ENCODE measurements at regions not wholly inside any gene's neighbourhood (a gene's known extent, or its start where the extent isn't known, plus 50 kb on each side); places are given as distances from the start of the nearest gene placed in this dataset.
"Not testable (repeated sequence)": the region's sequence is repeated elsewhere in the genome, so short reads cannot be mapped to it uniquely, and the experiment has no call there.

DNA sequence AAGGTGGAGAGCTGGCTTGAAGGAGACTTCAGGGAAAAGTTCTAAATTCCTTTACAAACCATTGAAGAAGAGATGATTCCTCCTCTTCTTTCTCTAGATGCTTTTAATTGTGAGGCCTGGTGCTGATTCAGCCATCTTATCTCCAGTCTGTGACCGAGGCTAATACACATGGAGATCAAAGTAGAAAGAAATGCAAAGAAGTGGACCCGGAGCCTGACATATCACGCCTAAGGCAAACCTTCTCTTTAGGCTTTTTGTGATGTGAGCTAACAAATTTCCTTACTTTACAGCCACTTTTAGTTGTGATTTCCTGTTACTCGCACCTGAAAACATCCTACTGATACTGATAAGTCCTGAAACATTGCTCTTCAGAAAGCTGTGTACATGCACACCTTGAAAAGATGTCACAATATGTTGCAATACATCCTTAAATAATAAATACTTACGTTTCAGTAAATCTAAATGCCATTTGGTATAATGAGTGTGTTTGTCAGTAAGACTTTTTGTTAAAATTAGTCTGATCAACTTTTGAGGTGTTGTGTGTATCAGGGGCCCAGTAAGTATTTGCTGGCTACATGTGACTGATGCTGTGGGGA, 192.4 kb downstream of the BAMBI start:
- DNase-seq: no peak

DNA sequence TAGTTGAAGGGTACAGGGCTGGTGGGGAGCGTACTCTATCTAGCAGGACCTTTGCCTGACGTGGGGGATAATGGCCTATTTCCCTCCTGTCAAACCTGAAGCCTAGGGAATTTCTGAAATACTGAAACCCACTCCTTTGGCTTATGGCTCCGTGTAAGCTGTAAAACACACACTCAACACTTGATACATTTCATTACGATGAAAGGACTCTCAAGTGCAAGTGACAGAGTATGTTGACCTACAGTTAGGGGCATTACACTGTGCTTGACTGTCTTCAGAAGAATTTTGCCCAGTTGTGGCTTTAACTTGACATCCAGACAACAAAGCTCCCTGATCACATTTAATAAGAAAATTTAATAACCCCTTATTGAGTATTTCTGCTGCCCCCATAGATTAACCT, 194.3 kb downstream of the BAMBI start:
- DNase-seq: no peak

DNA sequence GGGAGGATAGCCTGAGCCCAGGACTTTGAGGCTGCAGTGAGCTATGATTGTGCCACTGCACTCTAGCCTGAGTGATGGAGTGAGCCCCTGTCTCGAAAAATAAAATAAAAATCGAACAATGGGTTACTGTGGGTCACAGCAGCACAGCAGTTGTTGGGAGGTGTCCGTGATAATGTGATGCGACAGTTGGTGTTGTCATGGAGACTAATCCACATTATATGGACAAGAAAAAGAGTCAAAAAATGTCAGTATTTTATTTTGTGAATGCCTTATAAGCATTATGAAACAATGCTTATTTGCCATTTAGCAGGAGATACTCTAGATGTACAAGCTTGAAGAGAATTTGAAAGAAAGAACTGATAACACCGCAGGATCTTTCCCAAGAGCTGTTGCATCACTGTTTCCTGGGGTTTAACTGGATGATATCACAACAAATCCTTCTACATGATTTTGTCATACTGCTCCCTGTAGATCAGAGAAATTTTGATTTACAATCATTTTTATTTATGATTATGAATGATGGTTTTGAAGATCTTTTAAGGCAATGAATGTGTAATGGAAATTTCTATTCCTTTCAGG, 195.4 kb downstream of the BAMBI start:
- DNase-seq: no peak

DNA sequence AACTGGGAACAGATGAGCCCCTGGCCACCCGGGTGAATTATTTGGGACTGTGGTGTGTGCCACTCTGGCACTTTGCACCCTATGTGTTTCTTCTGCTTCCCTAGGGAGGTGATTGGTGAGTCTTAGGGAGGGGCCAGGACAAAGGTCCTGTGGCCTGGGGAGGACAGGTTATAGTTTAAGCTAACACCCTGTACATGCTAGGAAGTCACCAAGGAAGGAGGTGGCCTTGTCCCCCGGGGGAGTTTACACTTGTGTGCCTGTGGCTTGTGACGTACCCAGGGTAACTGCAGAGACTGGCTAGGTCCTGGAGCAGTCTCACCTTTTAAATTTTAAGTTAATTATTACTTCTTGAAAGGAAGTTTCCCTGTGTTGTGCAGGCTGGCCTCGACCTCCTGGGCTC, 196.2 kb downstream of the BAMBI start:
- DNase-seq: no peak

DNA sequence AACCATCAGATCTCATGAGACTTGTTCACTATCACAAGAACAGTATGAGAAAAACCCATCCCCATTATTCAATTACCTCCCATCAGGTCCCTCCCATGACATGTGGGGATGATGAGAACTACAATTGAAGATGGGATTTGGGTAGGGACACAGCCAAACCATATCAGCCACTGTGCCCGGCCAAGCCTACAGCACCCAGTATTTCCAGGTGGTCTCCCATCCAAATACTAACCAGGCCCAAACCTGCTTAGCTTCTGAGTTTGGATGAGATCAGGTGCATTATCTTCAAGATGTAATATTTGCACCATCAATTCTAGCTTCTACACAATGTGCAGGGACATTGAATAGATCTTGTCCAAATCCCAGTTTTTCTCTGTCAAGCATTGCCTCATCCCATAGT, 196.9 kb downstream of the BAMBI start:
- no peak for DNase-seq

DNA sequence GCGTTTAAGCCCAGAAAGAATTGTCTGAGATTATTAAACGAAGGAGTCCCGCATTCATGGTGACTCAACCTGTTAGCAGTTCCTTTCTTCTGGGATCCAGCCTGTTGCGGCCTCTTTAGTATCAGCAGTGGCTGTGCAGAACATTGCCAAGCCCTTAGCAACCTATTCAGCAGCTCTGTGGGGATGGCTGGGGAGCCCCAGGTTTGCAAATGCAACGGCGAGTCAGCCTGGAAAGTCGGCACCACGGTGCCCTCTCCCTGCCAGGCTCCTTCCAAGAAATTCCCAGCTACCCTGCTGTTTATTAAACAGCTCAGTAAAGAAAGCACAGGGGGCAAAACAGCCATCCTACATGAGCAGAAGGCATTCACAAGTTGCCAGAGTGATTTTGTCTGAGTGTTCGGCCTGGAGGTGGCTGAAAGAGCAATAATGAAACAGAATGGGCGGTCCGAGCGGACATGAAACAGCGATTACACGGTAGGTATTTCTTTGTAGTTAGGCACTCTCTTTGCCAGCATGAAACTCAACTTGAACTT, 198.3 kb downstream of the BAMBI start:
- DNase-seq: no peak

DNA sequence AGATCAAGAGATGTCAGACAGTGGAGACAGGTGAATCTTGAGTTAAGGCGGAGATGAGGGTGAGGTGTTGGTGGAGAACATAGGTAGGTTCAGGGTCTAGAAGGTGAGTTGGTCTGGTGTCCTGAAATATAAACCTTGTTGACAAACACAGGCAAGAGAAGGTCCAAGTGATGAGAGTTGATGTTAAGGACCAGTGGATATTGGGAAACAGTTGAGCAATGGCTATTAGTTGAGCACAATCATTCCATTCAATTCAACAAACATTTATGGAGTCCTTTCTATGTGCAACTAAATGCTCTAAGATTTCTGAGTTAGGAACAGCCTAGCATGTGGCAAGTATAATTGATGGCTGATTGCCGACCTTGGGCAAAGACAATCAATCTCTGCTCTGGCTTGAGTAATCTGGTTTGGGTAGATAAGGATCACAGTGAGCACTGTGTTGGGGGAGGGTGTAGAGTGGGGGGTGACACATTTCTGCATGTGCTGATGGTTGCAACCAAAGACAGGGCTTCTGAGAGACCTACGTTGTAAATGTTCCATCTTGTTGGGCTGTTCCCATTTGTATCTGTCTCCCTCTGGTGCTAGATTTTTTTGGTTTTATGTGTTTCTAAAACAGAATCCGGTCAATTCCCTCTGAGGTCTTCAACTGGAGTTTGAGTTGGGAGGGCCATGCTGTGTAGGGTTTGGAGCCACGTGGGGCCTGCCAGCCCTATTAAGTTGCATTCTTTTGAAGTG, 201.1 kb downstream of the BAMBI start:
- DNase-seq: no peak

DNA sequence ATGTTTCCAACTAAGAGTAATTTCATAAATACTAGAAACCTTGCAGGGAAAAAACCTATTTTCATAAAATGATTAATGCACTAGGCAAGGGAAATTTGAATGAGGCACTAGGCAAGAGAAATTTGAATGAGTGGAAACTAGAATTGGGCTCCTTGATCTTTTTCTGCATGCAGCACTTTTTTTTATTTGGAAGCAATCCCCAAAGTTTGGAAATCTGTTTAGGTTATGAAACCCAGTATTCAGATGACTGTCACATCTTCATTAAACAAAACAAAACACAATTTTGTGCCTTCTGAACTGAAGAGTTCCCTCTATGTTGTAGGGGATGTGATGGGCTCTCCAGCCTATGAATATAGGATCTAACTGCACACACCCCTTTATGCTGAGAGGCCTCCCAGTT, 201.9 kb downstream of the BAMBI start:
- no peak for DNase-seq

DNA sequence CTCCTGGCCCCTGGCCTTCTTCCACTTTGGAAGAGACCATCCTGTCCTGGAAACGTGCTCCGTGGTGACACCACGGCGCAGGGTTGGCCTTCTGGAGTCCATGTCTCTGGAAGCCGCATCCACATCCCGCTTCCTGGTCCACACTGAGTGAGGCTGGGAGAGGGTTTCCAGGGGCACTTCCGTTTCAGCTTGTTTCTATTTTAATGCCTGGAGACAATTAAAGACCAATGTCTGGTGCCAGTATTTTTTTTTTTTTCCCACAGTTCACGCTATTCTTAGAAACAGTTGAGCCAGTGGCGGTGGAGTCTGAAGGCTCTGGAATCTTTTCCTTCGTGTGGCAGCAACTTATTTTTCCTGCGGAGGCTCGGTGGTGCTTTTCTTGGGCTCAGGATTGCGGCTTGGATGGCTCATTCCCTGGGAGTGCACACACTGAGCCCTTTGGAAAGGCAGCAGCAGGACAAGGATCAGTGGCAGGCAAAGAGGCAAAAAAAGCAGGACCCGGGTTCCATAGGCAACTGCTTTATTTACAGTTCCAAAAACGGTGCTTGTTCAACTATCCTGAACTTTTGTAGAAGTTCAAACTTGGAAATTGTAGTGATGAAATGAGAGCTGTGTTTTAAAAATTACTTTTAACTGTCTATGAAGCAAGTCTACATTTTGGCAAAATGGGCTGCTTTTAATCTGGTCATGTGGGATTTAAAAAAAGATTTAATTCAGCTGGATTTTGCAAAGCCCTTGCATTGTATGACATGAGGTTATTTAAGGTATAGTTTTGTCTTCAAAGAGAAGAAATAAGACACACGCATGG, 202.8 kb downstream of the BAMBI start:
- DNase-seq: no peak

DNA sequence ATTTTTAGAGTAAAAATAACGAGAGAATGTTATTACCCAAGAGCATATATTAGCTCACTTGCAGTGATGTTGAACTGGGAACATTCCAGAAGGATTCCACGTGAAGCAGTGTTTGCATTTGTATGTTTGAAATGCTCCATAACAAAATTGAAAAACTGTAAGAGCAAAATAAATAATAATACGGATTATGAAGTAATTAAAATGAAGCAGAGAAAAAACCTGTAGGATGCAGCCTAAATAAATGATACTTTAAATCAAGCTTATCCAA, 203.3 kb downstream of the BAMBI start:
- no peak for DNase-seq

DNA sequence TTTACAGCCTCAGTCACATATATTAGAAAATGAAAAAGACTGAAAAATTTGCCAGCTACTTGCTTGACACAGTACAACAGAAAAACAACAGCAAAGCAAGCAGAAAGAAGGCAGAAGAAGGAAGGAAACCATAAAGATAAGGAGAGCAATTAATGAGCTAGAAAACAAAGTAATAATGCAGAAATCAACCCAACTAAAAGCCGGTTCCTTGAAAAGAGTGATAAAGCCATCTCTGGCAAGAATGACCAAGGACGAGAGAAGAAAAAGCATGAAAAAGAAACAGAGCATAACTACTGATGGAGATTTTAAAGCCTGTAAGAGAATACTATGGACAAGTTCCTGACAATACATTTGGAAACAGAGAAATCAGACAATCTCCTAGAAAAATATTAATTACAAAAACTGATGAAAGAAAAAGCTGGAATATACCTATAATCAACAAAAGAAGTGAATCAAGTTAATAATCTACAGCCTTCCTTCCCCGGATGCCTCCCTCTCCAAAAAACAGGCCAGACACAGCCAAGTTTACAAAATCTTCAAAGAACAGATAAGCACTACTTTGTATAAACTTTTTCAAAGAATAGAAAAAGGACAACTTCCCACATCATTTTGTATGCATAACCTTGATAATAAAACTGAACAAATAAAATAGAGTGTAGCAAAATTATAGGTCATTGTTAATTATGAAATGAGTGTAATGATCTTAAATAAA, 204.0 kb downstream of the BAMBI start:
- no peak for DNase-seq

DNA sequence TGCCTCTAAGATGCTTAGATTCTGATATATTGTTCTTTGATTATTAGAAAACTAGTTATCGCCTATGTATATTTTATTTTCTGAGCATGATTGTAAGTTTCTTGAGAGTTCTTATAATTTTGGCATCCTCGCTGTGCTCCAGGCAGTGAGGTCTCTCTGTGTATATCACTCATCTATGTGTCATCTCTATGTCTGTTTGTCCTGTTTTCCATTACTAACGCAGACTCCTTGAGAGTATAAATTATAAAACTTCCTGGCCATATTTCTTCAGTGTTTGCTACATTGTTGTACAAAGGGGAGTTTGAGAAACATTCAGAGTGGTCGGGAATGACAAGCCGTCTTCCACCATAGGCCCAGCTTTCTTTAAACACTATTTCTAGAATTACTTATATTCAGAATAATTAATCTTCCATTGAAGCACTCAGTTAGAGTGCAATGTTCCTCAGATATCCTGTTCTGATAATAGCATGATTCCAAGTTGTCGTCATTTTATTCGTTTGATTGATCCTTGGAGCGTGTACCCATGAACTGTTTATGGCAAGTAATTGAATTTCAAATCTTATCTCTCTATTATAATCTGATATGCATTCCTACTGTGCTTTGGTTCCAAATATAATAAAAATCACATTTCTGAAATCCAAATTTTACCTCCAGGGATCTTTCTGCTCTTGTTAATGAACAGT, 206.6 kb downstream of the BAMBI start:
- DNase-seq: no peak

DNA sequence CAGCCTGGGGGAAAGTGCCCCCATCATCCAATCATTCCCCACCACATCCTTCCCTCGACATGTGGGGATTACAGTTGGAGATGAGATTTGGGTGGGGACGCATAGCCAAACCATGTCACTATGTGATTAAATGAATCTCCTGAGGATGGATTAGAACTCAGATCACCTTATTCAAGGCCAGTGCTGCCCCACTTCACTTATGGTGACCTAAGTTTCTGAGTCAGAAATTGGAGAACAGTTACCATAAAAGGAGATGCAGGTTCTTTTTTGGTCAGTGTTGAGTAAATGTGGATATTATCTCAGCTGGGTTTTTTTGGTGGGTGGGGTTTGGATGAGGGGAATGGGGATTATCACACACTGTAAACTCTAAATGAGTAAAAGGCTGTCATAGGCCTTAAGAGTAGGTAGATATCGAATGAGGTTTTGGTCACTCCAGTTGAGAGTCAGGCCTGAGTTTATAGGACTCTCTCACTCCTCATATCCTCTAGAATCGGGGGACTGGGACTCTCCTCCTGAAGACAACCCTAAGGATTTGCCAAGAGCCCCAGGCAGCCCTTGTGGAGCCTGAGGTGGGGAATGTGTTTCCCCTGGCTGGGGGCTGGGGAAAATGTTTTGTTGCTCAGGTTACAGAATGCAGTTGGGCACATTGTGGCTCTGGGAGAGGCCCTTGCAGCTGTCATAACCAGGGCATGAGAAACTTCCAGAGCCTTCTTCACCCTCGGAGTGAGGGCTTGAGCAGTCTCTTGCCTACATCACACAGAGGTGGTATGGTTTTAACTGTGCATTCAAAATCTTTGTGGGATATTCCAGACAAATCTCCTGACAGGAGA, 213.0 kb downstream of the BAMBI start:
- DNase-seq: no peak

DNA sequence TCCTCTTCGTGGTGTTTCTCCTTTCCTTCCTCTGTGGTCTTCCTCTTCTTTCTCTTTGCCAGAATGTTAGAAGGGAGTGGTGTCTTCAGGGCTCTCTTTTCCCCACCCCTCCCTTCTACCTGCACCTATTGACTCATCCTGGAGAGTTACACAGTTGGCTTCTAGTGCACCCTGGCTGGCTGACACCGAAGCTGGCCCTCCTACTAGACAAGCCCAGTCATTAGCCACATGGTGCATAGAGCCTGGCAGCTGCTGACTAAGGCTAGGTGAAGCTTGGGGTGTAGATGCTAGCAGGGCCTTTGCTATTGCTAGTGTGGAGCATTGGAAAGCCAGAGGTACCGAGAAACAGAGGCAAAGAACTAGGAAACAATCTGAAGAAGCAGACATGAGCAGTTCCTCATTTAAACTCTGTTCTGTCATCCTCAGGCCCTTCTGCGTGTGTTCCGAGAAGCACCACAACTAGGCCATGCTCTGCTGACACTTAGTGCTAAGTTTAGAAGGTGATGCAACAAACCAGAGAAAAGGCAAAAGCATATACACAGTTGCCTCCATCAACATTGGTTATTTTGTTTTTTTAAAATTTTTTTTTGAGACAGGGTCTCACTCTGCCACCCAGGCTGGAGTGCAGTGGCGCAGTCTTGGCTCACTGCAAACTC, 213.9 kb downstream of the BAMBI start:
- DNase-seq: no peak

DNA sequence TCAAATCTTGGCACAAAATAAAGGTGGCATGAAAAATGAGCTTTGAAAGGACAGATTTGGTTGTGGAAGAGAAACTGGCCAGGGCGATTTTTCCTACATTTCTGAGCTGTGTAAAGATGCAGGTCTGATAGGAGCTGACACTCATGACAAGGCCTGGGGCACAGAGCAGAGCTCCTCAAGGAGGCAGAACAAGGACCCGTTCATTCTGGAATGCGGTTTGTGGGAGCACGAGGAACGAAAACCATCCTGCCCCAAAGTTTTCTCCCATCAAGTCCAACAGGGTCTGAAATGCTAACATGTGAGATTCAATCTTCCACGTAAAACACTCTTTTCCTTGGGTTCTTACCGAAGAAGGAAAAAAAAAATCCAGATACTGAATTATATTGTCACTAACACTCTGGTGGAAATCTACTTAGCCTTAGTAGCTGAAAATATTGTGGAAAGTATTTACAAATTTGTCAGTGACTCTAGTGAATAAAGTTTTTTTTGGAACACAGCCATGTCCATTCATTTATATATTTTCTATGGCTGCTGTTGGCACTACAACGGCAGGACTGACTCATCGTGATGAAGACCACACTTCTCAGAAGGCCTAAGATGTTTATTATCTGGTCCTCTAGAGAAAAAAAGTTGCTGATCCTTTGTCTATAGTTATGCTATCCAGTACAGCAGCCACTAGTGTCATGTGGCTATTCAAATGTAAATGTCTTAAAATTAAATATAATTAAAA, 215.7 kb downstream of the BAMBI start:
- DNase-seq: no peak

DNA sequence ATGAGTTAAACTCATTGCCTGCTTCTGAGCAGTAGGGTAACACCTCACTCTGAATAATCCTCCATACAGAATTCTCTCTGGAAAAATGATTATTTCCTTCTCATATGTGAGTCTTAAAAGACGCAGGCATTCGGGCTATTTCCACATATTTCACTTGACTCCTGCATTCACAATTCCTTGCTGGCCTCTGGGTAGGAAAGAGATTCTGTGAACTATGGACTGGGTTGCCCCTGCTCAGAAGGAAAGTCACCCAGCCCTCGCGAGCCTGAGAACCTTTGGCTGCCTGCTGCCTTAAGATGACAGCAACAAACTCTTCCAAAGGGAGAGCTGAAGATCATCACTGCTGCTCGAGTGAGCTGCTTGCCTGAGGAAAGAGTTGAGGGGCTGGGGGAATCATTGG, 216.8 kb downstream of the BAMBI start:
- no peak for DNase-seq

DNA sequence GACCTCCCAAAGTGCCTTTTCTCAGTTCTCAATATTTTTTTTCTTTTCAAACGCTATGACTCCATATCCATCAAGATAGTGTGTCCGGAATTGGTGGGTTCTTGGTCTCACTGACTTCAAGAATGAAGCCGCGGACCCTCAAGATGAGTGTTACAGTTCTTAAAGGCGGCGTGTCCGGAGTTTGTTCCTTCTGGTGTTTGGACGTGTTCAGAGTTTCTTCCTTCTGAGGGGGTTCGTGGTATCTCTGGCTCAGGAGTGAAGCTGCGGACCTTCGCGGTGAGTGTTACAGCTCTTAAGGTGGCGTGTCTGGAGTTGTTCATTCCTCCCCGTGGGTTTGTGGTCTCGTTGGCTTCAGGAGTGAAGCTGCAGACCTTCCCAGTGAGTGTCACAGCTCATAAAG, 218.3 kb downstream of the BAMBI start:
- not testable (repeated sequence) for DNase-seq

DNA sequence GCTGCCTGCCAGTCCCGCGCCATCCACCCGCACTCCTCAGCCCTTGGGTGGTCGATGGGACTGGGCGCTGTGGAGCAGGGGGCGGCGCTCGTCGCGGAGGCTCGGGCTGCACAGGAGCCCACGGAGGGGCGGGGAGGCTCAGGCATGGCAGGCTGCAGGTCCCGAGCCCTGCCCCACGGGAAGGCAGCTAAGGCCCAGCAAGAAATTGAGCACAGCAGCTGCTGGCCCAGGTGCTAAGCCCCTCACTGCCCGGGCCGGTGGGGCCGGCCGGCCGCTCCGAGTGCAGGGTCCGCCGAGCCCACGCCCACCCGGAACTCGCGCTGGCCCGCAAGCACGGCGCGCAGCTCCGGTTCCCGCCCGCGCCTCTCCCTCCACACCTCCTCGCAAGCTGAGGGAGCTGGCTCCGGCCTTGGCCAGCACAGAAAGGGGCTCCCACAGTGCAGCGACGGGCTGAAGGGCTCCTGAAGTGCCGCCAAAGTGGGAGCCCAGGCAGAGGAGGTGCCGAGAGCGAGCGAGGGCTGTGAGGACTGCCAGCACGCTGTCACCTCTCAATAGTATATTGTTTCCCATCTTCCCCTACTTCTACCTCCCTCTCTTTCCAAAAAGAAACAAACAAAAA, 219.6 kb downstream of the BAMBI start:
- DNase-seq: not testable (repeated sequence)

DNA sequence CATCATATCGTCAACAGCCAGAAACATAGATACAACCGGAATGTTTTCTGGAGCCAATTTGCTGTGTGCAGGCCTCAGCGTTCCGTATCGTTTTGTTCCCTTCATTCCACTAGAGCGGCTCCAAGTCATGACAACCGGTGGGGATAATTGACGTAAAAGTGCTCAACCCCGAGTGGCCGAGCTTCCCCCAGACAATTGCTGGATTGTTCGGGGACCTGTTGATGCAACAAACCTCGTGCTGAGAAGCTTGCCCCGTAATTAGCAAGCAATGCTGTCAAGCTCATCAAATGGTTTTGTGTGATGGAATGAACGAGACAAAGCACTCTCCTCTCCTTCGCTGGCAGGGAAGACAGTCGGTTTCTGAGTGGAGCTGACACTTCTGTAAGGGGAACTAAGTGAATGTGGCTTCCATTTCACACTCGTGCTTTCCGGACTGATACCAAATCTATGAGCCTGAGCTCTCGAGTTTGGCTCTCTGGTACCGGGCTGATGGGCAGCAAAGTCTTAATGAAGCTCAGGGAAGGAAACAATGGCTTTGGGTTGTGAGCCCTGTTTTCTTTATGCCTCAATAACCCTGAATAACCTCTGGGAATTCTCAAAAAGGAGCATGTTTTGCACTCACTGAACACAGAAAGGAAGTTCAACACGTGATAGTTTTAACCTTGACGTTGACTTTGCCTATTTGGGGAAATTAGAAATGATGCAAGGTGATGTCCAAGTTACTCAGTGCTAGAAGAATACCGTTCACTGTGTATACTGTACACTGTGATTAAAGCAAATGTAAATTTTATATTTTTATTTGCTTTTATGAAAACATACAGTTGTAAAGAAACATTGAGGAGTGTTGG, 220.5 kb downstream of the BAMBI start:
- DNase-seq: no peak
